ENCODE measurements at regions not wholly inside any gene's neighbourhood (a gene's known extent, or its start where the extent isn't known, plus 50 kb on each side); places are given as distances from the start of the nearest gene placed in this dataset.

DNA sequence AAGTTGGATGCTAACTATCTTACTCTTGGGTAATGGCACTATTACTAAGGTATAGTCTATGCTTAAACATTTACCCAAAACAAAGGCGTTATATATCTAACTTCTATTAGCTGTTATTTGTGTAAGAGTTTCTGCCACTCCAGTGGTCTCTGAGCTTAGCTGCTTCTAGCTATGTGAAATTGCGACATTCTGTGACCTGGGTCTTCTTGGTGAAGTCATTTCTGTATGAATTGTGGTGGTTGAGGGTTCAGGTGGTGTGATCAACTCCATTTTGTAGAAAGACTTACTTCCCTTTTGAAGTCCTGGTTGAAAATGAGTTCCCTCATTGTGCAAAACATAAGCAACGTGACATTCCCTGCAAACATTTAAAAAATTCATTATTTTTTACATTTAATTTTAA, 221.6 kb downstream of the PIK3C3 start:
- BruUV-seq (replicated peaks): no TSS peak
- no peak for DNase-seq
- no peak overlapping the region for H3K4me3 Mint-ChIP-seq (ENCODE audit: low read depth, unreplicated experiment)
- TF ChIP-seq, protein P1, sequence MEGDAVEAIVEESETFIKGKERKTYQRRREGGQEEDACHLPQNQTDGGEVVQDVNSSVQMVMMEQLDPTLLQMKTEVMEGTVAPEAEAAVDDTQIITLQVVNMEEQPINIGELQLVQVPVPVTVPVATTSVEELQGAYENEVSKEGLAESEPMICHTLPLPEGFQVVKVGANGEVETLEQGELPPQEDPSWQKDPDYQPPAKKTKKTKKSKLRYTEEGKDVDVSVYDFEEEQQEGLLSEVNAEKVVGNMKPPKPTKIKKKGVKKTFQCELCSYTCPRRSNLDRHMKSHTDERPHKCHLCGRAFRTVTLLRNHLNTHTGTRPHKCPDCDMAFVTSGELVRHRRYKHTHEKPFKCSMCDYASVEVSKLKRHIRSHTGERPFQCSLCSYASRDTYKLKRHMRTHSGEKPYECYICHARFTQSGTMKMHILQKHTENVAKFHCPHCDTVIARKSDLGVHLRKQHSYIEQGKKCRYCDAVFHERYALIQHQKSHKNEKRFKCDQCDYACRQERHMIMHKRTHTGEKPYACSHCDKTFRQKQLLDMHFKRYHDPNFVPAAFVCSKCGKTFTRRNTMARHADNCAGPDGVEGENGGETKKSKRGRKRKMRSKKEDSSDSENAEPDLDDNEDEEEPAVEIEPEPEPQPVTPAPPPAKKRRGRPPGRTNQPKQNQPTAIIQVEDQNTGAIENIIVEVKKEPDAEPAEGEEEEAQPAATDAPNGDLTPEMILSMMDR (IDR thresholded peaks at IDR 0.05; ENCODE audit: unreplicated experiment): no peak
- H3K9me3 Mint-ChIP-seq (ENCODE audit: low read depth, unreplicated experiment): peaks cover 3% of the 10 kb centered on the region
- intact Hi-C loops (cut with micrococcal nuclease; ENCODE audit: unreplicated experiment): no loop called here
- CTCF ChIA-PET: no interaction called here
- no peaks in the 10 kb centered on the region for H3K36me3 Mint-ChIP-seq (ENCODE audit: insufficient read depth, unreplicated experiment)
- no peak overlapping the region for H3K27ac Mint-ChIP-seq (ENCODE audit: unreplicated experiment)
- H3K4me1 Mint-ChIP-seq (ENCODE audit: low read depth, unreplicated experiment): no peaks in the 10 kb centered on the region
- H3K27me3 Mint-ChIP-seq (ENCODE audit: unreplicated experiment): no peaks in the 10 kb centered on the region

DNA sequence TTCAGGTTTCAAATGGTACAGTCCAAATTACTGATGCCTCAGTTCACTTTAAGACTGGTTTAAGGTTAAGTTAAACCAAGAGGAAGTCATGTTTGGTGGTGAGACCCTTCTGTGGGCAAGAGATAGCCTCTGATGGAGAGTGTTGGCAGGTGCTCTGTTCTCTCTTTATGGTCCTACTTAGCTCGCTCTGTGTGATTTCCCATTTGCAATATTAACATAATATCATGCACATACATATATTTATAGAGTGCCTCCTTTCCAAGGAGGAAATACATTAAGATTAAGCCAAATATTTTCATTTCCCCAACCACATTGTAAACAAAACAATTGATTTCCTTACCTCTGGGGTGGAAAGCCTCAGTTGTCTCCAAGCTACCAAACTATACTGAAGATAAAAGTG, 222.4 kb downstream of the PIK3C3 start:
- BruUV-seq (replicated peaks): no TSS peak
- intact Hi-C loops (cut with micrococcal nuclease; ENCODE audit: unreplicated experiment): no loop called here
- Mint-ChIP-seq H3K9me3 (ENCODE audit: low read depth, unreplicated experiment) (peaks cover 3% of the 10 kb centered on the region), H3K4me3 (ENCODE audit: low read depth, unreplicated experiment) (no peak overlapping the region), H3K27ac (ENCODE audit: unreplicated experiment) (no peak overlapping the region), H3K27me3 (ENCODE audit: unreplicated experiment) (no peaks in the 10 kb centered on the region), H3K36me3 (ENCODE audit: insufficient read depth, unreplicated experiment) (no peaks in the 10 kb centered on the region), H3K4me1 (ENCODE audit: low read depth, unreplicated experiment) (no peaks in the 10 kb centered on the region)
- CTCF ChIA-PET: no interaction called here
- no peak for DNase-seq
- TF ChIP-seq, protein P1 (IDR thresholded peaks at IDR 0.05; ENCODE audit: unreplicated experiment): no peak

DNA sequence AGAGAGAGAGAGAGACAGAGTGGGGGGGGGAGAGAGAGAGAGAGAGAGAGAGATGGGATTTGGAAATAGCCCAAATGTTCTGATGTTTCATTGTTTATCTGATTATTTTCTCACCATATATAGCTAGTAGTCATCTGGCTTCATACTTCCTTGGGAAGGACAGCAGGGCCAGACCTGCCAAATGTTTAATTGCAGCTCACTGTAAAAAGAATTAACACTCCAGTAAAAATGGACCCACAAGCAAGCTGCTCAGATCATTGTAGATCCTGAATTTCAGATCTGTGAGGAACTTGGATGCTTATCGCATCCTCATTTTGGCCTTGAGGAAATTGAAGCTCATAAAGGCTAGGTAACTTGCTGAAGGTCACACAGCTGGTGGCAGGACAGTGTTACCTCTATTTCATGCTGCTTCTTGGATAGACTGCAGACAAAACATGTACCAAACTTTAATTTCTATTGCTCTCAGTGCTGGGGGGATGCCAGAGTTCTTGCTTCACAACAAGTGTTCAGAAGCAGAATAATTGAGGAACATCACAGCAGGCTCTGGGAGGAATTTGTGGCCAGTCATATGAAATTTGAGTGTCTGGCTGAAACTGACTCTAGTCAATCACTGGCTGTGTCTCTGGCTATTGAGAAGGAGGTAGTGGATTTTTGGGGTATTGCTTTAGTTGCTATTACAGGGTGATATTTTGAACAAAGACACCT, 223.5 kb downstream of the PIK3C3 start:
- Mint-ChIP-seq H3K9me3 (ENCODE audit: low read depth, unreplicated experiment) (peaks cover 3% of the 10 kb centered on the region), H3K27ac (ENCODE audit: unreplicated experiment) (no peak overlapping the region)

DNA sequence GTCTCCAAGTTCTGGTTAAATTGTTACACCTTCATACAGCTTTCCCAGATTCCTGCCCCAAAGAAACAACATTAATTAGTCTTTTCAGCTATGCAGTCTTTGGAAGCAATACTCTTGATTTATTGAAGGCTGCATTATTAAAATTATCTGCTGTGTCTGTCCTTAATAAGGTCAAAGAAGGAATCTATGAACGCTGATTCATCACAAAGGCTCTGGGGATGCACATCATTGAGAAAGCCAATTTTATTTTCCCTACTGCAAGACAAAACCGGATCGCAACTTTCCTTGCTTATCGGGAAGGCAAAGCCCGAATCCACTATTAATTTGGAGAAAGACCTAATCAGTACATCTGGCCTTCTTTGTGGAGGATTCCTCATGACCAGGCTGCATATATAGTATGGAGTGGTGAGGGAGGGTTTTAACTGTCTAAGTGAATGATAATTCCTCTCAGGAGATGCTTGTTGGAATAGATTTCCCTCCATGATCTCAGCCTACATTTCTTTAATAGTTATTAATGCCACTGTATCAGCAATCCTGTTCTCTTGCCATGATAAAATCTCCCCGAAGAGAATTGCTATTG, 224.6 kb downstream of the PIK3C3 start:
- DNase-seq: no peak
- TF ChIP-seq, protein P1 (IDR thresholded peaks at IDR 0.05; ENCODE audit: unreplicated experiment): no peak
- CTCF ChIA-PET: no interaction called here
- Mint-ChIP-seq H3K9me3 (ENCODE audit: low read depth, unreplicated experiment) (peaks cover 3% of the 10 kb centered on the region), H3K27ac (ENCODE audit: unreplicated experiment) (no peak overlapping the region), H3K4me3 (ENCODE audit: low read depth, unreplicated experiment) (no peak overlapping the region), H3K36me3 (ENCODE audit: insufficient read depth, unreplicated experiment) (no peaks in the 10 kb centered on the region), H3K27me3 (ENCODE audit: unreplicated experiment) (no peaks in the 10 kb centered on the region), H3K4me1 (ENCODE audit: low read depth, unreplicated experiment) (no peaks in the 10 kb centered on the region)
- intact Hi-C loops (cut with micrococcal nuclease; ENCODE audit: unreplicated experiment): no loop called here
- no TSS peak for BruUV-seq (replicated peaks)

More for the DNA sequence above, 223.5 kb downstream of the PIK3C3 start:
- no TSS peak for BruUV-seq (replicated peaks)
- H3K27me3 Mint-ChIP-seq (ENCODE audit: unreplicated experiment): no peaks in the 10 kb centered on the region
- CTCF ChIA-PET: no interaction called here
- H3K4me1 Mint-ChIP-seq (ENCODE audit: low read depth, unreplicated experiment): no peaks in the 10 kb centered on the region
- no peaks in the 10 kb centered on the region for H3K36me3 Mint-ChIP-seq (ENCODE audit: insufficient read depth, unreplicated experiment)
- intact Hi-C loops (cut with micrococcal nuclease; ENCODE audit: unreplicated experiment): no loop called here
- no peak overlapping the region for H3K4me3 Mint-ChIP-seq (ENCODE audit: low read depth, unreplicated experiment)
- DNase-seq: no peak
- TF ChIP-seq, protein P1 (IDR thresholded peaks at IDR 0.05; ENCODE audit: unreplicated experiment): no peak
